ENCODE measurements at regions not wholly inside any gene's neighbourhood (a gene's known extent, or its start where the extent isn't known, plus 50 kb on each side); places are given as distances from the start of the nearest gene placed in this dataset.

GRCh38 chr6:80903711-80904110 is 797.2 kb downstream of the BCKDHB start:
- TF ChIP-seq CTCF (IDR thresholded peaks at IDR 0.05 in 4 of 5, conservative IDR thresholded peaks at IDR 0.05 in 1 of 5) (no peak), POLR2A (IDR thresholded peaks at IDR 0.05) (no peak)

Data from gastrocnemius medialis (tissue), 4 donors.